ENCODE measurements at regions not wholly inside any gene's neighbourhood (a gene's known extent, or its start where the extent isn't known, plus 50 kb on each side); places are given as distances from the start of the nearest gene placed in this dataset.

DNA sequence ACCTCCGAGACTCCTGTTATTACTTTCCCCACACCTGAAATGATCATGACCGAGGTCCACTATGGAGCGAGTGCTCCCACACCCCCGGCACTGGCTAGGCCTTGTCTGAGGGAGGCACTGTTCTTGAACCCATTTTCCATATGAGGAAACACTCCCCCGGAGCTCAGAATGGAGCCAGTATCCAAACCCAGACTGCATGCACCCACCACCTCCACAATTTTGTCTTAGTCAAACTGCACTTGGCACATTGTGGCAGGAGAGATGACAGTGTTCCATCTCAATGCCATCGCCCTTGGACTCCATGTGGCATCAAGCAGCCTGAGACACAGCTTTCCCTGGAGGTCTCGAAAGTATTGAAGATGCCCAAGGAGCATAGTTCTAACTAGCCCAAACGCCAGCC lies 154.1 kb downstream of the NUP210 start:
- DNase-seq: no peak

DNA sequence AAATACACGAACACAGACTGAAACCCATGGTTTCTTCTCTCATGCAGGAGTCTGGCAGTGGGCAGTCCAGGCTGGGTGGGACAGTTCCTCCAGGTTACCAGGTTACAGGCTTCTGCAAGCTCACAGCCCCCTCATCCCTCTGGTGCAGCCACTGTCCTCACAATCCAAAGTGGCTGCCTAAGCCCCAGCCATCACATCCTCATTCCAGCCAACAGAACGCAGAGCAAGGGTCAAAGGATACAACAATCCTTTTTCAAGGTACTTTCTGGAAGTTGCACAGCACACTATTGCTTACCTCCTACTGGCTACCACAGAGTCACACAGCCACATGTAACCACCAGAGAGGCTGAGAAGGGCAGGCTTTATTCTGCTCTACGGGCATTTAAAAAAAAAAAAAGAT lies 154.6 kb downstream of the NUP210 start:
- DNase-seq: no peak

DNA sequence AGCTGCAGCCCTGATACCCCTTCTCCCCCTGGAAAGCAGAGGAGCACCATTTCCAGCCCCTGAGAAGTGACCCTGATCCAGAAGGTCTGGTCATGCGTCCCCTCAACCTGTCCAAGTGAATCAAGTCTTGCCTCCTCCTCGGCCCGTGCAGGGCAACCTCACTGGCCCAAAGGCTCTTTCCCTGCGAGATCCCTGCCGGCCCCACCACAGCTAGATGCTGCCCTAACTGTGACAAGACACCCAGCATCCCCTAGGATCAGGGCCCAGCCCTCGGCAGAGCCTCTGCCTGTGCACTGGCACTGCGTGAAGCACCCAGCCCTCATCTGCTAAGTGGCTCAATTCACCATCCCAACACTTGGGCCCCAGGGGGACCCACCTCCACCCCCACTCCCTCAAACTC lies 155.1 kb downstream of the NUP210 start:
- DNase-seq: no peak

DNA sequence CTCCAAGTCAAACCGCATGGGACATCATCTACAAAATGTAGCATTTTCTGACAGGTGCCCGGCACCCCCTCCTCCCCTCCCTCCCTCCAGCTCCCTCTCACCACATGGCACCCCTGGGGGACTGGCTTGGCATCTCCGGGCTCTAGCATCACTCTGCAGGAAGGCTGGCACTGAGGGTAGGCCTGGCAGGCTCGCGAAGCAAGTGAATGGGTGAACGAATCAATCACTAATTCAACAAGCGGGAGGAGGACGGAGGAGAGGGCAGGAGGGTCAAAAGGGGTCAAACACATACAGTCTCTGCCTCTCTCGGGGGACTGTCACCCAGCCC lies 155.7 kb downstream of the NUP210 start:
- DNase-seq: no peak

DNA sequence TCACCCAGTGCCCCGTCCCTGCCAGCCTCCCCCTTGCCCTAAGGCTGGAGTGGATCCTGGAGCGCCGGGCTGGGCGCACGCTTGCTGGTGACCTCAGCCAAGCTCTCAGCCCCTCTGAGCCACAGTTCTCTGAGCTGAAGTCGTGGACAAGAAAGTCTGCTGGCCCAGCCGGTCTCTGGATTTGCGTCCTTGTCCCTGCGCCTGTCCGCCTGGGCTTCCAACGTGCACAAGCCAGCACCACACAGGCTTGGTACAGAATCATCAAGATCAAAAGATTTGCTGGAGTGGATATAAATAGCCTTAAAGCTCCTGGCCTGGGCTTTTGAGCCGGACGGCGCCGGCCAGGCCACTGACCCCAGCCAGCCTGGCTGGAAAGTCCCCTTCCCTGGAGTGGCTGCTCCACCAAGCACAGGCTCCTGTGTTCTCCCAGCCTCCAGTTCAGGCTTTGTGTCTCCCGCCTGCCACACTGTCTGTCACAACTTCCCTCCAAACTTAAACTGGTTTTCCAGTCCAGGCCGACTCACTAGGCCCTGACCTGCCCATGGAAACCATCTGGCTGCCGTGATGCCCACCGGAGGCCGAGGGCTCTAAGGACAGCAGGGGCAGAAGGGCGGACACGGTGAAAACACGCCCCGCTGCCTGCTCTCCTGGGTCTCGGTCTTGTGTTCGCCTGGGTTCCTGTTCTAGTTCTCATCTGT lies 156.2 kb downstream of the NUP210 start:
- no peak for DNase-seq

DNA sequence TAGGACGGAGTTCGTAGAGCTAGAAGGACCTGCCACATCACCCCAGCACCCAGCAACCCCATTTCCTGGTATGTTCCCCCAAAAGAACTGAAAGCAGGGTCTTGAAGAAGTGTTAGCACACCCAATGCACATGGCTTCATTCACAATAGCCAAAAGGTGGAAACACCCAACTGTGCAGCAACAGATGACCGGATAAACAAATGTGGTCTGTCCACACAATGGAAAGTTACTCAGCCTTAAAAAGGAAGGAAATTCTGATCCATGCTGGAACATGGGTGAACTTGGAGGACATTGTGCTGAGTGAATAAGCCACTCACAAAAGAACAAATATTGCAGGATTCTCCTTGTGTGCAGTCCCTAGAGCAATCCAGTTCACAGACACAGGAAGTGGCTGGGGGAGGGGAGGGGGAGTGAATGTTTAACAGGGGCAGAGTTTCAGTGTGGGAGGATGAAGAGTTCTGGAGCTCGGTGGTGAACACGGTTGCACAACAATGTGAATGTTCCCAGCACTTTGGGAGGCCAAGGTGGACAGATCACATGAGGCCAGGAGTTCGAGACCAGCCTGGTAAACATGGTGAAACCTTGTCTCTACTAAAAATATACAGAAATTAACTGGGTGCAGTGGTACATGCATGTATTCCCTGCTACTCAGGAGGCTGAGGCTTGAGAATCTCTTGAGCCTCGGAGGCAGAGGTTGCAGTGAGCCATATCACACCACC lies 157.5 kb downstream of the NUP210 start:
- DNase-seq: no peak

DNA sequence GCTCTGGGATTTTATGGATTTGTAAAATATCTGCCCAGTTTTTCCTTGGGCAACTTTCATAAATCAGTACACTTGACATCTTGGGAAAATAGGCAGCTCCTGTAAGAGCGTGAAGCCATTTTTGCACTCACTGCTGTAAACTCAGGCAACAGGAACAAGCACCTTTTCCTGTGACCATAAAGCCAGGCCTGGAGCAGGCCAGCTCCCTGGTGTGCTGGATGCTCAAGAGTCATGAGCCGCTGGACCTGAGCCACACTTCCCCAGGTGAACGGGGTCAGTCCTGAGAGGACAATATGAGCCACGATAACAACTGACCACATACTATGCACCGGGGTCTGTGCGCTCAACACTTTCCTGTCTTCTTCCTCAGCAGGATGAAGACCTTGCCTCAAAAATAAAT lies 158.2 kb downstream of the NUP210 start:
- DNase-seq: no peak

DNA sequence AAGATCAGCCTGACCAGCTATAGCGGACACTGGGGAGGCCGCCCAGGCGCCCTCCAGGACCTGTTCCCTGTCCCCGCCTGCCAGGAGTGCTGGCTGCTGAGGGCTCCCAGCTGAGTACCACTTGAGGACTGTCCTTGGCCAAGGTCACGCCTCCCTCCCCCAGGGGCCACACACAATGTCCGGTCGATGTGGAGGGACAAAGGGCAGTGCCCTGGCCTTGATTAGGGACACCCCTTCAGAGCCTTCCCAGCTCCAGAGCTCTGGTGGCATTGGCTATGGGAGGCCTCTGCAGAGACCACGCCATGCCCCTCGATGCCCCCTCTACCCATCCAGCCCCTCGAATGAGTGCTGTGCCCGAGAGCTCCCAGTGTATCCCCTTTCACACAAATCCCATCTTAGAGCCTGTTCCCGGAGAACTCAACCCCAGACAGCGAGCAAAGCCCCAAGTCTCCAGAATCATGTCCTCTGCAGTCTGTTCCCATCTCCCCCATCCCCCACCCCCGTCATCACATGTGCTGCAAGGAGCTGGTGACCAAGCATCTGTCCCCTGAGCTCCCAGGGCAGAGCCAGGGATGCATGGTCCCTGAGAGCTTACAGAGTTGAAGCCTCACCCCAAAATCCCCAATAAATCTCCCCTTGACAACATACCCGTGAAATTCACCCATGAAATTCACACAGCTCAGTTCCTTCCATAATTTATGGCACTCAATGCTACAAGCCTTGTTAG lies 158.9 kb downstream of the NUP210 start:
- no peak for DNase-seq

DNA sequence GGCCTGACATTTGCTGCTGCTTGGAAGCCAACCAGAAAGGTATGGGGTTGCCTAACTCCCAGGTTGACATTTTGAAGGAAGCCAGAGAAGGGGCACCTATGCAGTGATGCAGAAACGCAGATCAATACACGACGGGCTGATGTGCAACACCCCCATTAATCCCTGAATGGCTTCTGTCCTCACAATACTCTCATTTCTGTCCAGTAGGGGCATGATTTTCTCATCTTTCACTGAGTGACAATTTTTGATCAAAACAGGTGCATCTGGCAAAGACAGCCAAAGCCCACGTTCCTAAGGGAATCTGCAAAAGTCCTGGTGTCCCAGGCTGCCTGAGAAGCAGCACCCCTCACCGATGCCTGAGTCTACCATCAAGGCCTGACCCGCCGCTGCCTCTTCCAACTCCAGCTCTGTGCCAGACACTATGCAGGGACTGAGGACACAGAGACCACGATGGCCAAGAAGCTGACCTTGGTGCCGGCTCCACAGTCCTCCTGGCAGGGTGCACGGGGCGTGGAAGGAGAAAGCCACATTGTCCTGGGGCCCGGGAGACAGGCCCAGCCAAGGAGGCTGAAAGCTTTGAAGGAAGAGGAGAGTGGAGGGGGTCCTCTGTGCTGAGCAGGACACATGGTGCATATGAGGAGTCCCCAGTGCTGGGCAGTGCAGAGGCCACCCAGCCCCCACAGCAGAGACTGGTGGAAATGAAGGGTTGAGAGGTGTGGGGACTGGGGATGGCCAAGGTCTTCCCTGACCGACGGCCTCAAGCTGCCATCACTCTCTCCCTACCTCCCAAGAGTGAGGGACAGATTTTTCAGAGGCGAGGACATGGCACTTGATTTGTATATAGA lies 159.6 kb downstream of the NUP210 start:
- DNase-seq: no peak

DNA sequence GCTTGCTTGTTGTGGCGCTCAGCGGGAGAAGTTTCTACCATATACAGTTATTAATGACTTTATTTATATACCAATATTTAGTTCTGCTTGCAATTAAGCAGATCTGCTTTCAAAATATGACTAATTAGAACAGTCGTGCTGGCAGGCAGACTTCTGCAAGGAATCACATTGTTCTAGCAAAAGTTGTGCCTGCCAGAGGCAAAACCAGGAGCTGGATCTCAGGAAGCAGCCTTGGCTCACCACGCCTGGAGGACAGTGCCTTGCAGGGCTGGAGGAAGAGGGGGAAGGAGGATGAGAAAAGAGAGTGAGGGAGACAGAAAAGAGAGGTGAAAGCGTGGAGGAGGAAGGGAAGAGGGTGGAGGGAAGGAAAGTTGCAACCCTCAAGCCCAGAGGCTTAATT lies 160.3 kb downstream of the NUP210 start:
- DNase-seq: no peak

DNA sequence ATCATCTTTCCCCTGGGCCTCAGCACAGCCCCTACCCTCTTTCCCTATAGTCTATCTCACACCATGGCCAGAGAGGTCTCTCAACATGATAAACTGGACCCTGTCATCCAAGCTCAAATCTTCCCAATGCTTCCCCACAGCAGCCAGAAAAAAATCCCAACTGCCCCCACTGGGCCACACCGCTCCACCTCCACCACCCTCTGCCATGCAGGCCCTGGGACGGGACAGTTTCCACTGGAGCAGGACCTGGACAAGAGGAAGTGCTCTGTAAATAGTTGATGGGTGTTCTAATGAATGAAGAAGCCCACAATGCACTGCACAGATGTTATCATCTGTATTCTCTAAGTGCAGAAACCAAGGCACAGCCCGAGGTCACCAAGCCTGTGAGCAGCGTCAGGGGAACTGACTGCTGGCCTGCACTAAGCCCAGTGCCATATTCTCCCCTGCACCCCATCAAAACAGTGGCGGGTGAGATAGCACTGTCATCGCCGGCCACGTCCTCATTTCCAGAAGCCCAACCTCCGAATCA lies 161.1 kb downstream of the NUP210 start:
- no peak for DNase-seq

DNA sequence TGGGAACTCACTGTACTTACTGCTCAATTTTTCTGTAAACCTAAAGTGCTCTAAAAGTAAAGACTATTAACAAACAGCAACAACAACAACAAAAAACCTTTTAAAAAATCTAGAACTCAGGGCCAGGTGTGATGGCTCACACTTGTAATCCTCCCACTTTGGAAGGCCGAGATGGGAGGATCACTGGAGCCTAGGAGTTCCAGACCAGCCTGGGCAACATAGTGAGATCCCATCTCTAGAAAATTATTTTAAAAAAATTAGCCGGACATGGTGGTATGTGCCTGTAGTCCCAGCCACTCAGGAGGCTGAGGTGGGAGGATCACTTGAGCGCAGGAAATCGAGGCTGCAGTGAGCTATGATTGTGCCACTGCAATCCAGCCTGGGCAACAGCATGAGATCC lies 161.8 kb downstream of the NUP210 start:
- no peak for DNase-seq

DNA sequence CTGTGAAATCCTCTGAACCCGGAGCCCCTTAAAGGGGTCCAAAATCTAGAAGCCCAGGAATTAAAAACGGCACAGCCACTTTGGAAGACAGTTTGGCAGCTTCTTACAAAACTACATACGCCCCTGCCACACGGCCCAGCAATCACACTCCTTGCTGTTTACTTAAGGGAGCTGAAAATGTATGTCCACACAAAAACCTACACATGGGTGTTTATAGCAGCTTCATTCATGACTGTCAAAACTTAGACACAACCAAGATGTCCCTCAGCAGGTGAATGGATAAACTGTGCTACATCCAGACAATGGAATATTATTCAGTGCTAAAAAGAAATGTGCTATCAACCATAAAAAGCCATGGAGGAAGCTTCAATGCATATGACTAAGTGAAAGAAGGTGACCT lies 162.5 kb downstream of the NUP210 start:
- DNase-seq: no peak

DNA sequence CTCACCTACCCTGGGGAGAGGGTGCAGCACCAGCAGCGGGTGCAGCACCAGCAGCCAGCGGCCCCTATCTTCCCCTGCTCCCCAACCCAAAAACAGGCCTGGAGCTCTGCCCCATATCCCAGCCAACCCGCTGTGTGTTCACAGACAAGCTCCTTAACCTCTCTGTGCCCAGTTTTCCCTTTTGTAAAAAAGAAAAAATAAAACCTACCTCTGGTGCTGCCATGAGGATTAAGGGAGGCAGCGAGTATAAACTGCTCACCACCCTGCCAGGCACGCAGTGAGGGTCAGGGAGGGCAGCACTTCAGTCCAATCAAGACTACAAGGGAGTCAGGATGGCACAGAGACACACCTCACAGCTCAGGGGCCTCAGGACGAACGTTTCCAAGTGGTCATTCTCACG lies 163.3 kb downstream of the NUP210 start:
- no peak for DNase-seq

DNA sequence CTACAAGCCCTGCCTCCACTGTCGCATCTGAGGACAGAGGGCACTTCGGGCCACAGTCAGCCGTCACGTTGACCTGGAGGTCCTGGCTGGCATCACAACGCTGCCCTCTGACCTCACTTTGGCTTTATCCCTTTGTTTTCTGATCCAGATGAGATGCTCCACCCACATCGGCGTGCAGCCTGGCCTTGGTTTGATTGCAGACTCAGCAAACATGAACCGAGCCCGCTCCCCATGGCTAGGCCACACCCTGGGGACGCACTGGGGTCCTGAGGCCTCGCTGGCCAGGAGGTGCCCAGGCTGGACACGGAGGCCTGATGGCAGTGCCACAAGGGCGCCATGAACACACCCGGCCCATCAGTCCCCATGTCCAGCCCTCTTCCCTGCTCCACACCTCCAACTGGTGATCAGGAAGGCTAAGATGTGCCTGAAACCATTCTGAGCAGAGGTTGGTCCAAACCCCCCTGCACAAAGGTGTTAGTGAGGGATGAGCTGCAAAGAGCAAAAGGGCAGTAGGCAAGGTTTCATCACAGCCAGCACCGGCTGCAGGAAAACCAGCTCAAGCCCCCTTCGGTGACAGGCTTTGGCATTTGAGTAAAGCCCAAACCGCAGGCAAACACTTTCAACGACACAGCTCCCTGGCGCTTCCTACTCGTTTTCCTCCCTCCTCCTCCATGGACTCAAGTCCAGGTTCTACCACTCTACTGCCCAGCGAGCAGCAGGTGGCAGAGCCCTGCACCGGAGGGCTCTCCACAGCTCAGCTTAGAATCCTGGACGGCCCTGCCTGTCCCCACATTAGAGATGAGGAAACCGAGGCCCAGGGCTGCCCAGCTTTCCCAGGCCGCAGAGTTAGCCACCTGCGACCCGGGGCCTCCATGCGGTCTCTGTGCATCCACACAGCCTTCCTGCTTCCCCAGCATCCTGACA lies 165.8 kb downstream of the NUP210 start:
- DNase-seq: no peak

DNA sequence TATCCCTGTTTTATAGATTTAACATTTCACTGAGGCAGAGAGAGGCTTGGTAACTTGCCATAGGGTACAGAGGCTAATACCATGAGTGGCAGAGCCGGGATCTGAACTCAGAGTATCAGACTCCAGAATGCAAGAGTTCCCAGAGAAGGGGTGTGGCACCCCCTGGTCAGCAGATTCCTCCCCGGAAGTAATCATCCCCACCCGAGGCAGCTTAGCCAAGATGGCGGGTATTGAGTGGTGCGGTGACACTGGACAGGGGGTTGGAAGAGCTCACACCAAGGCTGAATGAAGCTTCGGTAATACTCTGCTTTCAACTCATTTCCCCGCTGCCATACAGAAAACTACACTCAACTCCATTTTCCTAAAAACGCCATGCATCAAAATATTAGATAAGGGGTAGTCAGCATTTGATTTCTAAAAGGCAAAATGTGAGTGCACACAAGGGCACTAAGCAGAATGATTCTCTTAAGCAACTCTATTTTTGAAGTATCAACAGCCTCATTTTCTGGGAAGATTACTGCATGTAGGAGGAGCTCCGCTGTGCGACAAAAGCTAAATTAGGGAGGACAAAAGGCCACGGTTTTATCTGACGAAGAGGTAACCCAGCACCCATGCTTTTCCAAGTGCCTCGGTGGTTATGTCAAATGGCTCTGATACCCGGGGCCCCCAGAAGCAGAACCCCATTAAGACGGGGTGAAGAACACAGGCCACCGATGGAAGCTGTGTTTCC lies 166.7 kb downstream of the NUP210 start:
- DNase-seq: no peak

DNA sequence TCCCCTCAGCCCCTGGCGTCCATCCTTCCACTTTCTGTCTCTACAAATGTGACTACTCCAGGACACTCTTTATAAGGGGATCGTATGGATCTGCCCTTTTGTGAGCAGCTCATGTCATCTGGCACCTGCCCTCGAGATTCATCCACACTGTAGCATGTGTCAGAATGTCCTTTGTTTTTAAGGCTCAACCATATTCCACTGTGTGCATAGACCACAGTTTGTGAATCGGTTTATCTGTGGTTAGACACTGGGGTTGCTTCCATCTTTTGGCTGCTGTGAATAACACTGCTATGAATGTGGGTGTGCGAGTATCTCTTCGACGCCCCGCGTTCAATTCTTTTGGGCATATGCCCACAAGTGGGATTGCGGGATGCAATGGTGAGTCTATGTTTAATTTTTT lies 167.9 kb downstream of the NUP210 start:
- no peak for DNase-seq

DNA sequence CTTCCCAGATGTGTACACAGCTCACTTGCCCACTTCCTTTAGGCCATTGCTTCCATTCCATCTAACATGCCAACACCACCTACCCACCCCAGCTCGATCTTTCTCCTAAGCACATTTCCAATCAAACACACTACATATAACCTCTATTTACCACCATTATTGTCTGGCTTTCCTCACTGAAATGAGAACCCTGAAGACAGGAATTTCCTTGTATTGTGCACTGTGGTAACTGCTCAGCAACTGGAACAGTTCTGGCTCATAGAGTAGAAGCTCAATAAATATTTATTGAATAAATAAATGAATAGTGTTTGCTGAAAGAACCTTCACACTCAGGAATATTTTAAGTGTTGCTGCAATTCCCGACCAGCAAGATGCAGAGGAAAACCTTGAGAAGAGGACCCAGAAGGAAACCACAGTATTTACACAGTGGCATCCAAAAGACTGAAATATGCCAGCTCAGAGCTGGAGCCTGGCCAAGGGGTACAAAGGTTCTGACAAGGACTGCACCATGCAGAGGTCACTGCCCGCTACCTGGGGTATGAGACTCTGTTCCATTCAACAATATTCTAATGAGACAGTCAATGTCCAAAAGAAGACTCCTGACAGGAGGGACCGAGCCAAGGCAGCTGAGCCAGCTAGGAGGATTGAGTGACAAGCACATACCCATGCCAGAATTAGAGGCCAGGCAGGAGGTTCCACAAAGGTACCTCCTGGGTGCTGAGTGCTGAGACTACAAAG lies 168.8 kb downstream of the NUP210 start:
- no peak for DNase-seq

DNA sequence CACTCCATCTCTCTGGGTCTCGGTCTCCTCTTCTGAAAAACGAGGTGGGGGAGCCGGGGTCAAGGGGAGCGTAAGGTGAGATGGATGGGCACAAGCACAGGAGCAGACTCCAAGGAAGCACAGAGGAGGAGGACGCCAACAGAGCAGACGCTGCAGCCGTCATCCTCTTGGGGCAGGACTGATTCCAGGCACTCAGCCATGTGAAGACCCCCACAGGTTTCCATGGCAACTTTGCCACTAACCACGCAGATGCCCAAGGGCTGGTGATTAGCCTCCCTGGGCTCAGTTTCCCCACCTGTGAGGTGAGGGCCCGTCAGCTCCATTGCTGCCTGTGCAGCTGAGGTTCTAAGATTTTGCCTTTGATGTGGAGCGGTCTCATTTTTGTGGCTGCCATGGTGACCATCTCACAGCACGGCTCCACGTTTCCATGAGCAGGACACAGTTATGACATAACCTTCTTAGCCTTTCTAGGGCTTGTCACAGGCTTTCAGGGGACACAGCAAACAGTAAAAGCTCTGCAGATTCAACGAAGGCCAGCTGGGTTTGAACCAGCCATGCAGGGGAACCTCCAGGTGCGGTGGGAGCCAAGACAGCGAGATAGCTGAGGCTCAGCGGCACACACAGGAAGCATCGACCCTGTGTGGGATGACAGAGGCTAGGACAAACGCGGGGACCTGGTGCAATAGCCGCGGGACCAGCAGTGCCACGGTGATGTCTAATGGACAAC lies 170.3 kb downstream of the NUP210 start:
- no peak for DNase-seq

DNA sequence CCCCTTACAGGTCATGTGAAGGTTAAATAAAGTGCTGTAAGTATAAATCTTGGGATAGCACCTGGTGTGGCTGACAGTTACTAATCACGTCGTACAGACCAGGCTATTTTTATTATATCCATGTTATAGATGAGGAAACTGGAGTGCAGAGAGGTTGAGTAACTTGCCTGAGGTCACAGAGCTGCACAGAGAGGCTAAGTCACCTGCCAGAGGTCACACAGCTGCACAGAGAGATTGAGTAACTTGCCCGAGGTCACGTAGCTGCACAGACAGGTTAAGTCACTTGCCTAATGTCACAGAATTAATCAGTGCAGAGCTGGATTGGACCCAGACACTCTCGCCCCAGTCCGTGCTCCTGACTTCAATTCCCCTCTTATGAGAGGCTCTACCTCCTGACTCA lies 171.5 kb downstream of the NUP210 start:
- DNase-seq: no peak

Measured in CD4-positive, alpha-beta T cell treated with Interferon gamma for 1 hour (primary cell).